Suprapubic skin (tissue), 3 donors: ENCODE measurements at regions not wholly inside any gene's neighbourhood (a gene's known extent, or its start where the extent isn't known, plus 50 kb on each side); places are given as distances from the start of the nearest gene placed in this dataset.

ENCODE experiments used
- POLR2A ChIP-seq, 2 donors: fragments of 450-650 bp; IDR thresholded peaks; one replicate each; pipeline ENCODE4 v1.6.1; 2017; ENCODE audit warnings: antibody characterized with exemption in 2 of 2, mild to moderate bottlenecking in 2 of 2, moderate library complexity in 2 of 2
- TF ChIP-seq, protein P1 (sequence below), 2 donors: fragments of 200-600 bp in 1 of 2; fragments of 450-650 bp in 1 of 2; sonication (generic) in 1 of 2; IDR thresholded peaks; one replicate each; pipeline ENCODE4 v1.5.1; 2016 to 2019; ENCODE audit warnings: antibody characterized with exemption in 2 of 2, mild to moderate bottlenecking in 1 of 2, moderate library complexity in 1 of 2

- TF ChIP-seq, protein P1, sequence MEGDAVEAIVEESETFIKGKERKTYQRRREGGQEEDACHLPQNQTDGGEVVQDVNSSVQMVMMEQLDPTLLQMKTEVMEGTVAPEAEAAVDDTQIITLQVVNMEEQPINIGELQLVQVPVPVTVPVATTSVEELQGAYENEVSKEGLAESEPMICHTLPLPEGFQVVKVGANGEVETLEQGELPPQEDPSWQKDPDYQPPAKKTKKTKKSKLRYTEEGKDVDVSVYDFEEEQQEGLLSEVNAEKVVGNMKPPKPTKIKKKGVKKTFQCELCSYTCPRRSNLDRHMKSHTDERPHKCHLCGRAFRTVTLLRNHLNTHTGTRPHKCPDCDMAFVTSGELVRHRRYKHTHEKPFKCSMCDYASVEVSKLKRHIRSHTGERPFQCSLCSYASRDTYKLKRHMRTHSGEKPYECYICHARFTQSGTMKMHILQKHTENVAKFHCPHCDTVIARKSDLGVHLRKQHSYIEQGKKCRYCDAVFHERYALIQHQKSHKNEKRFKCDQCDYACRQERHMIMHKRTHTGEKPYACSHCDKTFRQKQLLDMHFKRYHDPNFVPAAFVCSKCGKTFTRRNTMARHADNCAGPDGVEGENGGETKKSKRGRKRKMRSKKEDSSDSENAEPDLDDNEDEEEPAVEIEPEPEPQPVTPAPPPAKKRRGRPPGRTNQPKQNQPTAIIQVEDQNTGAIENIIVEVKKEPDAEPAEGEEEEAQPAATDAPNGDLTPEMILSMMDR (IDR thresholded peaks at IDR 0.05), result no peak
- no peak for TF ChIP-seq POLR2A (IDR thresholded peaks at IDR 0.05)
Observed at GRCh38 chr2:126953483-126953882, 54.8 kb downstream of the TEX51 start.
